GM12875 (cell line): ENCODE measurements at regions not wholly inside any gene's neighbourhood (a gene's known extent, or its start where the extent isn't known, plus 50 kb on each side); places are given as distances from the start of the nearest gene placed in this dataset.

Experiments used
- H3K4me3 ChIP-seq: one replicate; pipeline ENCODE4 v1.5.1; 2011; ENCODE audit warnings: low read depth, low read length, control low read depth
- CTCF ChIP-seq: IDR thresholded peaks from 2 replicates; pipeline ENCODE4 v1.5.1; 2011; ENCODE audit warnings: low read depth, mild to moderate bottlenecking, control low read depth, inconsistent platforms, low read length, moderate library complexity, borderline replicate concordance; ENCODE audit not compliant: insufficient read depth

- TF ChIP-seq CTCF = no peak
- no peak overlapping the region for H3K4me3 ChIP-seq
Observed at GRCh38 chr11:119831011-119831410, 102.0 kb upstream of the NECTIN1 start.

GRCh38 chr11:119830400-119830799, 101.4 kb upstream of the NECTIN1 start:
- H3K4me3 ChIP-seq = no peak overlapping the region
- TF ChIP-seq CTCF = no peak

- no peak for TF ChIP-seq CTCF
Observed at GRCh38 chr11:119829402-119829801, 100.4 kb upstream of the NECTIN1 start.

GRCh38 chr11:119828819-119829218, 99.8 kb upstream of the NECTIN1 start:
- TF ChIP-seq CTCF = no peak
- no peak overlapping the region for H3K4me3 ChIP-seq

More at GRCh38 chr11:119829402-119829801, 100.4 kb upstream of the NECTIN1 start:
- no peak overlapping the region for H3K4me3 ChIP-seq

- no peak for TF ChIP-seq CTCF
- H3K4me3 ChIP-seq = no peak overlapping the region
Observed at GRCh38 chr11:119828006-119828405, 99.0 kb upstream of the NECTIN1 start.

- no peak for TF ChIP-seq CTCF
Observed at GRCh38 chr11:119827113-119827512, 98.1 kb upstream of the NECTIN1 start.

GRCh38 chr11:119823077-119823476, 94.1 kb upstream of the NECTIN1 start:
- TF ChIP-seq CTCF = no peak
- H3K4me3 ChIP-seq = no peak overlapping the region

More at GRCh38 chr11:119827113-119827512, 98.1 kb upstream of the NECTIN1 start:
- H3K4me3 ChIP-seq = no peak overlapping the region
